MM.1S (cell line): ENCODE measurements at regions not wholly inside any gene's neighbourhood (a gene's known extent, or its start where the extent isn't known, plus 50 kb on each side); places are given as distances from the start of the nearest gene placed in this dataset.
"Not testable (repeated sequence)": the region's sequence is repeated elsewhere in the genome, so short reads cannot be mapped to it uniquely, and the experiment has no call there.

Experiments
- DNase-seq: peaks from one replicate; pipeline ENCODE4 v3.0.0-alpha.2; 2015
- H2AFZ ChIP-seq: fragments of 300-600 bp; sonication (generic); 2 replicates; pipeline ENCODE4 v1.6.0; 2016; ENCODE audit warnings: antibody characterized with exemption, low read length
- H3F3A ChIP-seq: fragments of 300-600 bp; sonication (generic); 2 replicates; pipeline ENCODE4 v1.6.1; 2016; ENCODE audit warnings: mild to moderate bottlenecking, antibody characterized with exemption, low read length, moderate library complexity, mixed read lengths; ENCODE audit not compliant: insufficient read depth
- H3K27ac ChIP-seq: fragments of 300-600 bp; sonication (generic); 2 replicates; pipeline ENCODE4 v1.5.1; 2016; ENCODE audit warnings: mild to moderate bottlenecking, low read length
- H3K27me3 ChIP-seq: fragments of 300-600 bp; sonication (generic); replicated peaks from 2 replicates; pipeline ENCODE4 v1.6.0; 2016; ENCODE audit warnings: low read length; ENCODE audit not compliant: insufficient read depth
- H3K36me3 ChIP-seq: fragments of 300-600 bp; sonication (generic); replicated peaks from 2 replicates; pipeline ENCODE4 v1.6.1; 2016; ENCODE audit warnings: mild to moderate bottlenecking, low read length, mixed read lengths; ENCODE audit not compliant: insufficient read depth
- H3K4me1 ChIP-seq: fragments of 300-600 bp; sonication (generic); 2 replicates; pipeline ENCODE4 v1.6.1; 2016; ENCODE audit warnings: low read length, mixed read lengths
- H3K4me2 ChIP-seq: fragments of 300-600 bp; sonication (generic); 2 replicates; pipeline ENCODE4 v1.6.0; 2016; ENCODE audit warnings: low read depth, low read length
- H3K4me3 ChIP-seq: fragments of 300-600 bp; sonication (generic); 2 replicates; pipeline ENCODE4 v1.5.1; 2016; ENCODE audit warnings: low read length, mixed read lengths
- H3K79me2 ChIP-seq: fragments of 300-600 bp; sonication (generic); 2 replicates; pipeline ENCODE4 v1.6.1; 2016; ENCODE audit warnings: mixed run types, low read length, mixed read lengths
- H3K9ac ChIP-seq: fragments of 300-600 bp; sonication (generic); 2 replicates; pipeline ENCODE4 v1.6.1; 2016; ENCODE audit warnings: low read length, mixed read lengths
- H3K9me2 ChIP-seq: fragments of 300-600 bp; sonication (generic); replicated peaks from 2 replicates; pipeline ENCODE4 v1.6.1; 2016; ENCODE audit warnings: mild to moderate bottlenecking, low read length, mixed read lengths; ENCODE audit not compliant: insufficient read depth
- H3K9me3 ChIP-seq: fragments of 300-600 bp; sonication (generic); replicated peaks from 2 replicates; pipeline ENCODE4 v1.6.1; 2016; ENCODE audit warnings: mild to moderate bottlenecking, low read length, mixed read lengths; ENCODE audit not compliant: insufficient read depth
- H4K20me1 ChIP-seq: fragments of 300-600 bp; sonication (generic); 2 replicates; pipeline ENCODE4 v1.6.1; 2016; ENCODE audit warnings: mild to moderate bottlenecking, low read length, moderate library complexity, mixed read lengths; ENCODE audit not compliant: insufficient read depth
- EZH2 ChIP-seq: fragments of 300-600 bp; sonication (generic); optimal IDR thresholded peaks from 2 replicates; pipeline ENCODE3; 2017; ENCODE audit warnings: low read depth, mild to moderate bottlenecking, antibody characterized with exemption, low read length, mixed read lengths
- EZH2phosphoT487 ChIP-seq: fragments of 300-600 bp; sonication (generic); IDR thresholded peaks from 2 replicates; pipeline ENCODE4 v1.6.1; 2018; ENCODE audit warnings: antibody characterized with exemption, low read length
- TF ChIP-seq, protein P1 (sequence below): fragments of 300-600 bp; sonication (generic); IDR thresholded peaks from 2 replicates; pipeline ENCODE4 v1.5.1; 2016; ENCODE audit warnings: antibody characterized with exemption, low read length, mixed read lengths

GRCh38 chr13:80877944-80878241 lies 537.0 kb upstream of the SPRY2 start:
- Histone ChIP-seq H3K79me2 (no peaks in the 10 kb centered on the region), H3K4me2 (no peak overlapping the region), H3K27ac (no peak overlapping the region), H3K36me3 (no peaks in the 10 kb centered on the region), H3F3A (no peaks in the 10 kb centered on the region), H3K9me2 (no peaks in the 10 kb centered on the region), H3K9me3 (no peaks in the 10 kb centered on the region), H2AFZ (no peak overlapping the region), H3K27me3 (no peaks in the 10 kb centered on the region), H3K9ac (no peak overlapping the region), H3K4me3 (no peak overlapping the region), H3K4me1 (no peaks in the 10 kb centered on the region), H4K20me1 (no peaks in the 10 kb centered on the region)
- no peak for DNase-seq
- TF ChIP-seq EZH2 (no peak), EZH2phosphoT487 (no peak)
- TF ChIP-seq, protein P1, sequence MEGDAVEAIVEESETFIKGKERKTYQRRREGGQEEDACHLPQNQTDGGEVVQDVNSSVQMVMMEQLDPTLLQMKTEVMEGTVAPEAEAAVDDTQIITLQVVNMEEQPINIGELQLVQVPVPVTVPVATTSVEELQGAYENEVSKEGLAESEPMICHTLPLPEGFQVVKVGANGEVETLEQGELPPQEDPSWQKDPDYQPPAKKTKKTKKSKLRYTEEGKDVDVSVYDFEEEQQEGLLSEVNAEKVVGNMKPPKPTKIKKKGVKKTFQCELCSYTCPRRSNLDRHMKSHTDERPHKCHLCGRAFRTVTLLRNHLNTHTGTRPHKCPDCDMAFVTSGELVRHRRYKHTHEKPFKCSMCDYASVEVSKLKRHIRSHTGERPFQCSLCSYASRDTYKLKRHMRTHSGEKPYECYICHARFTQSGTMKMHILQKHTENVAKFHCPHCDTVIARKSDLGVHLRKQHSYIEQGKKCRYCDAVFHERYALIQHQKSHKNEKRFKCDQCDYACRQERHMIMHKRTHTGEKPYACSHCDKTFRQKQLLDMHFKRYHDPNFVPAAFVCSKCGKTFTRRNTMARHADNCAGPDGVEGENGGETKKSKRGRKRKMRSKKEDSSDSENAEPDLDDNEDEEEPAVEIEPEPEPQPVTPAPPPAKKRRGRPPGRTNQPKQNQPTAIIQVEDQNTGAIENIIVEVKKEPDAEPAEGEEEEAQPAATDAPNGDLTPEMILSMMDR = no peak

GRCh38 chr13:80877209-80877943 lies 536.5 kb upstream of the SPRY2 start:
- Histone ChIP-seq H3K9me3 (no peaks in the 10 kb centered on the region), H3K4me1 (no peaks in the 10 kb centered on the region), H3K9me2 (no peaks in the 10 kb centered on the region), H3K36me3 (no peaks in the 10 kb centered on the region), H3K27me3 (no peaks in the 10 kb centered on the region), H3K27ac (no peak overlapping the region), H3F3A (no peaks in the 10 kb centered on the region), H3K79me2 (no peaks in the 10 kb centered on the region), H3K4me3 (no peak overlapping the region), H2AFZ (no peak overlapping the region), H3K4me2 (no peak overlapping the region), H4K20me1 (no peaks in the 10 kb centered on the region), H3K9ac (no peak overlapping the region)
- DNase-seq = no peak
- no peak for TF ChIP-seq EZH2

GRCh38 chr13:80873589-80873988 lies 532.7 kb upstream of the SPRY2 start:
- Histone ChIP-seq H3K4me1 (no peaks in the 10 kb centered on the region), H4K20me1 (no peaks in the 10 kb centered on the region), H2AFZ (no peak overlapping the region), H3K79me2 (no peaks in the 10 kb centered on the region), H3K36me3 (no peaks in the 10 kb centered on the region), H3K9ac (no peak overlapping the region), H3K27me3 (no peaks in the 10 kb centered on the region), H3K4me3 (no peak overlapping the region), H3K27ac (no peak overlapping the region), H3F3A (no peaks in the 10 kb centered on the region), H3K9me3 (no peaks in the 10 kb centered on the region), H3K9me2 (no peaks in the 10 kb centered on the region), H3K4me2 (no peak overlapping the region)
- peak; percentile 56 for DNase-seq
- no peak for TF ChIP-seq EZH2
- TF ChIP-seq, protein P1 = no peak
- no peak for TF ChIP-seq EZH2phosphoT487

DNA sequence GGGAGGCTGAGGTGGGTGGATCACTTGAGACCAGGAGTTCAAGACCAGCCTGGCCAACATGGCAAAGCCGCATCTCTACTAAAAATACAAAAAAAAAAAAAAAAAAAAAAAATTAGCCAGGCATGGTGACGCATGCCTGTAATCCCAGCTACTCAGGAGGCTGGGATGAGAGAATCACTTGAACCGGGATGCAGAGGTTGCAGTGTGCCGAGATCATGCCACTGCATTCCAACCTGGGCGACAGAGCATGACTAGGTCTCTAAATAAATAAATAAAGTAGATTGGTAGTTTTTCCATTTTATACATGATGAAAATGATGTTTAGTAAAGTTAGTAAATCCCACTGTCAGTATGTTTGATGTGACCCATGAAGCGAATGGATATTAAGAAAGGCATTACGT lies 531.0 kb upstream of the SPRY2 start:
- H3K4me2 ChIP-seq, H3K27me3 ChIP-seq, H3K9me2 ChIP-seq, H3K36me3 ChIP-seq, H3K4me1 ChIP-seq, H3K27ac ChIP-seq, H3K9me3 ChIP-seq, H4K20me1 ChIP-seq, DNase-seq, H3K4me3 ChIP-seq, H3K9ac ChIP-seq, H3F3A ChIP-seq, H3K79me2 ChIP-seq, H2AFZ ChIP-seq: not testable (repeated sequence)
